A673 (cell line): ENCODE measurements at regions not wholly inside any gene's neighbourhood (a gene's known extent, or its start where the extent isn't known, plus 50 kb on each side); places are given as distances from the start of the nearest gene placed in this dataset.

ENCODE experiments used
- EZH2 ChIP-seq: fragments of 200-600 bp; sonication (generic); IDR thresholded peaks from 2 replicates; pipeline ENCODE4 v1.6.1; 2017; ENCODE audit warnings: borderline replicate concordance, low read depth, mild to moderate bottlenecking, mixed read lengths, antibody characterized with exemption, low read length; ENCODE audit not compliant: poor library complexity, severe bottlenecking
- TF ChIP-seq, protein P1 (sequence below): fragments of 300-800, 200-600 bp; sonication (generic); conservative IDR thresholded peaks from 2 replicates; pipeline ENCODE4 v1.5.1; 2017; ENCODE audit warnings: low read depth, mild to moderate bottlenecking, antibody characterized with exemption, low read length, moderate library complexity, mixed read lengths

DNA sequence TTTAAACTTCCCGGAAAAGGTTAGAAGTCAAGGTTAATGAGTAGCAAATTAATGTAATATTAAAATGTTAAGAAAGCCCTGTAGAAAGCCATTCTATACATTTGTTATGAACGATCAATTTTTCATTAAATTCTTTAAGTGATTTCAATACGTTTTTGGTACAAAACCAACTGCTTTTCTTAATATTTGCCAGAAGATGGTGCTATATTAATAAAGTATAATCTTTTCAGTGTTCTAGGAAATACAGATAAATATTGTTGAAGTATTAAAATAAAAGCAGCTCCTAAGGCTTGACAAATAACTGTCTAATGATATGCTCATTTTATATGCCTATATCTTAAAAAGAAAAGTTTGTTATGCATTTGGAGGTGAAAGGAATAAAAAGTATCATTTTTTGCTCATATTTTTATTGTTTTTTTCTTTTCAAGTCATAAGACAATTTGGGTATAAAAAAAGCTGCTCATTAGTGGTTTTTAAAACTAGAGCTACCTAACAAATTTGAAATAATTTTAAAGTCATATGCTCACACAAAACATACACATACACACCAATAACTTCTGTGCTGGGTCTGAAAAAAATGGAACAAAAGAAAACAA lies 130.3 kb upstream of the POT1 start:
- TF ChIP-seq, protein P1, sequence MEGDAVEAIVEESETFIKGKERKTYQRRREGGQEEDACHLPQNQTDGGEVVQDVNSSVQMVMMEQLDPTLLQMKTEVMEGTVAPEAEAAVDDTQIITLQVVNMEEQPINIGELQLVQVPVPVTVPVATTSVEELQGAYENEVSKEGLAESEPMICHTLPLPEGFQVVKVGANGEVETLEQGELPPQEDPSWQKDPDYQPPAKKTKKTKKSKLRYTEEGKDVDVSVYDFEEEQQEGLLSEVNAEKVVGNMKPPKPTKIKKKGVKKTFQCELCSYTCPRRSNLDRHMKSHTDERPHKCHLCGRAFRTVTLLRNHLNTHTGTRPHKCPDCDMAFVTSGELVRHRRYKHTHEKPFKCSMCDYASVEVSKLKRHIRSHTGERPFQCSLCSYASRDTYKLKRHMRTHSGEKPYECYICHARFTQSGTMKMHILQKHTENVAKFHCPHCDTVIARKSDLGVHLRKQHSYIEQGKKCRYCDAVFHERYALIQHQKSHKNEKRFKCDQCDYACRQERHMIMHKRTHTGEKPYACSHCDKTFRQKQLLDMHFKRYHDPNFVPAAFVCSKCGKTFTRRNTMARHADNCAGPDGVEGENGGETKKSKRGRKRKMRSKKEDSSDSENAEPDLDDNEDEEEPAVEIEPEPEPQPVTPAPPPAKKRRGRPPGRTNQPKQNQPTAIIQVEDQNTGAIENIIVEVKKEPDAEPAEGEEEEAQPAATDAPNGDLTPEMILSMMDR: peak; percentile 62
- TF ChIP-seq EZH2: no peak
